AG10803 (cell line): ENCODE measurements at regions not wholly inside any gene's neighbourhood (a gene's known extent, or its start where the extent isn't known, plus 50 kb on each side); places are given as distances from the start of the nearest gene placed in this dataset.

ENCODE experiments used
- DNase-seq: peaks from one replicate; pipeline ENCODE4 v3.0.0; 2010; ENCODE audit warnings: low read depth
- H3K4me3 ChIP-seq: 2 replicates; pipeline ENCODE4 v1.5.1; 2011; ENCODE audit warnings: mild to moderate bottlenecking, low read length, control low read depth
- CTCF ChIP-seq: conservative IDR thresholded peaks from 2 replicates; pipeline ENCODE4 v1.5.1; 2011; ENCODE audit warnings: mild to moderate bottlenecking, low read length, control low read depth, inconsistent platforms

GRCh38 chr6:98333273-98333672 lies 501.1 kb upstream of the POU3F2 start:
- no peak overlapping the region for H3K4me3 ChIP-seq
- TF ChIP-seq CTCF: no peak
- DNase-seq: no peak

GRCh38 chr6:98335594-98335993 lies 498.8 kb upstream of the POU3F2 start:
- no peak for TF ChIP-seq CTCF
- no peak overlapping the region for H3K4me3 ChIP-seq
- no peak for DNase-seq

- TF ChIP-seq CTCF: no peak
- no peak overlapping the region for H3K4me3 ChIP-seq
- no peak for DNase-seq
Observed at GRCh38 chr6:98339506-98339905, 494.9 kb upstream of the POU3F2 start.

GRCh38 chr6:98343004-98343403 lies 491.4 kb upstream of the POU3F2 start:
- no peak for TF ChIP-seq CTCF
- DNase-seq: no peak

GRCh38 chr6:98343797-98344196 lies 490.6 kb upstream of the POU3F2 start:
- DNase-seq: no peak
- no peak overlapping the region for H3K4me3 ChIP-seq
- no peak for TF ChIP-seq CTCF

More at GRCh38 chr6:98343004-98343403, 491.4 kb upstream of the POU3F2 start:
- no peak overlapping the region for H3K4me3 ChIP-seq

- TF ChIP-seq CTCF: no peak
- no peak for DNase-seq
- no peak overlapping the region for H3K4me3 ChIP-seq
Observed at GRCh38 chr6:98352348-98352747, 482.0 kb upstream of the POU3F2 start.

- no peak for DNase-seq
- TF ChIP-seq CTCF: no peak
- H3K4me3 ChIP-seq: no peak overlapping the region
Observed at GRCh38 chr6:98358173-98358572, 476.2 kb upstream of the POU3F2 start.
